Spleen (tissue), 7 donors: ENCODE measurements at regions not wholly inside any gene's neighbourhood (a gene's known extent, or its start where the extent isn't known, plus 50 kb on each side); places are given as distances from the start of the nearest gene placed in this dataset.

Experiments
- POLR2A ChIP-seq, 3 donors: fragments of 450-650 bp; IDR thresholded peaks; one replicate each; pipeline ENCODE4 v1.5.1; 2017; ENCODE audit warnings: antibody characterized with exemption in 3 of 3, mild to moderate bottlenecking in 1 of 3
- POLR2AphosphoS5 ChIP-seq, 3 donors: sonication (generic); formaldehyde crosslinking; IDR thresholded peaks; one replicate each; pipeline ENCODE4 v1.5.1; 2017; ENCODE audit warnings: antibody characterized with exemption in 3 of 3
- TF ChIP-seq, protein P1 (sequence below), 11 experiments: fragments of 200-600 bp in 7 of 11; fragments of 450-650 bp in 4 of 11; sonication (generic) in 4 of 11; IDR thresholded peaks in 8 of 11; conservative IDR thresholded peaks in 3 of 11; 1 replicate in 7 of 11; 2 replicates in 4 of 11; pipeline versions ENCODE4 v1.4.0 to v1.8.0; 2016 to 2021; ENCODE audit warnings: antibody characterized with exemption in 11 of 11, inconsistent platforms in 4 of 11, mild to moderate bottlenecking in 1 of 11
- donor health status: DM: no; HTN: no; CAD: no; lungs with moderate emphysema.
- donor health status: DM: no; HTN: no; CAD: no.
- donor health status: DM: no; HTN: no; CAD: no.

DNA sequence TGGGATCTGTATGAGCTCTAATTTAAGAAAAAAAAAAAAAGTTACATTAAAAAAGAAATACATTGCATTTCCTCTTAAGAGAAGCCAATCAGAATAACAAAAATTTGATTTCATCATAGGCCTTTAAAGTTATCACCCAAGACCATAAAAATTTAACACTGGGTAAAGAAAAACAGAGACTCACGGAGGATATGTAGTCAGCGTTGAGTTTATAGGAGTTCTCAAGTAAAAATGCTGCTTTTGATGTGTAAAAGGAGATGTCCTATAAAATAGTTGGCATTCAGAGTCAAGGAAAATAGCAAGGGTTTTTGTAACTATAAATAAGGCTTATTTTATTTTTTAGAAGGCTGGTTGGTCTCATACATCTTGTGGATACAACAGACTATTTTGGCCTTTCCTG, 191.1 kb downstream of the EFNB2 start:
- TF ChIP-seq, protein P1, sequence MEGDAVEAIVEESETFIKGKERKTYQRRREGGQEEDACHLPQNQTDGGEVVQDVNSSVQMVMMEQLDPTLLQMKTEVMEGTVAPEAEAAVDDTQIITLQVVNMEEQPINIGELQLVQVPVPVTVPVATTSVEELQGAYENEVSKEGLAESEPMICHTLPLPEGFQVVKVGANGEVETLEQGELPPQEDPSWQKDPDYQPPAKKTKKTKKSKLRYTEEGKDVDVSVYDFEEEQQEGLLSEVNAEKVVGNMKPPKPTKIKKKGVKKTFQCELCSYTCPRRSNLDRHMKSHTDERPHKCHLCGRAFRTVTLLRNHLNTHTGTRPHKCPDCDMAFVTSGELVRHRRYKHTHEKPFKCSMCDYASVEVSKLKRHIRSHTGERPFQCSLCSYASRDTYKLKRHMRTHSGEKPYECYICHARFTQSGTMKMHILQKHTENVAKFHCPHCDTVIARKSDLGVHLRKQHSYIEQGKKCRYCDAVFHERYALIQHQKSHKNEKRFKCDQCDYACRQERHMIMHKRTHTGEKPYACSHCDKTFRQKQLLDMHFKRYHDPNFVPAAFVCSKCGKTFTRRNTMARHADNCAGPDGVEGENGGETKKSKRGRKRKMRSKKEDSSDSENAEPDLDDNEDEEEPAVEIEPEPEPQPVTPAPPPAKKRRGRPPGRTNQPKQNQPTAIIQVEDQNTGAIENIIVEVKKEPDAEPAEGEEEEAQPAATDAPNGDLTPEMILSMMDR (IDR thresholded peaks at IDR 0.05 in 8 of 11, conservative IDR thresholded peaks at IDR 0.05 in 3 of 11) = no peak
- TF ChIP-seq POLR2AphosphoS5 (IDR thresholded peaks at IDR 0.05) = no peak
- TF ChIP-seq POLR2A (IDR thresholded peaks at IDR 0.05) = no peak
